ENCODE measurements at regions not wholly inside any gene's neighbourhood (a gene's known extent, or its start where the extent isn't known, plus 50 kb on each side); places are given as distances from the start of the nearest gene placed in this dataset.

DNA sequence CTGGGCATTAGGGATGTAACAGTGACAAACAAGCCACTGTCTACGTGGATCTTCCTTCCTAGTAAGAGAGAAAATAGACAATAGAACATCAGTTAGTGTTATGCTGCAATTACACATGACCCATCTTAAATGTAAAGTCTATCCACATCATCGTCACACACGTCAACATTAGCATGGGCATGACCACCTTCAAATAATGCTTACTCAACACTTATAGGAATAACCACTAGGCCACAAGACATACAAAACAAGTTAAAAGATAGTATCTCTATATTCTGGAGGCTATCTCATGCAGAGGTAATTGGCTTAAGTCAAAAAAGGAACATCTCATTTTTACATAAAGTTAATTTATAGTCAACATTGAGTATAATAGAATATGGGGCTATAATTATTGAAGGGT is 156.5 kb downstream of the MOXD1 start:
- DNase-seq (ENCODE audit: low read depth, low spot score): no peak
- H3K4me3 ChIP-seq (ENCODE audit: low read length): no peak overlapping the region

DNA sequence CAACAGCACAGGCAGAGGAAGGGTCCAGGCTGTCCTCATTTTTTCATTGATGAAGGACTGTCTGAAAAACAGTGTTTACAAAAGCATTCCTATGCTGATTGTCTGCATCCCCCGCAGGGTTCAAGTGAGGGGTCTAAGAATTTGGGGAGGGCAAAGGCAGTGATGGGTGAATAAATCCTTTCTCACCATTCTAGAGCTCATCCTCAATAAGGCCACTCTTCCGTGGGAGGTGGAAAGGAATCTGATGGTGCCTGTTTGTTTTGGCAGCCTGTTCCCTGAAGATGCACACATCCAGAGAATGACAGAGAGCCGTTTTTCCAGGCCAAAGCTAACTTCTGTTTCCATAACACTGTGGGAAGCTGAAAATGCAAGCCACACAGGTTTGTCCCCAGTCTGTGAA is 164.5 kb downstream of the MOXD1 start:
- no peak for DNase-seq (ENCODE audit: low read depth, low spot score)
- no peak overlapping the region for H3K4me3 ChIP-seq (ENCODE audit: low read length)

GRCh38 chr6:132236281-132236680 is 165.0 kb downstream of the MOXD1 start:
- H3K4me3 ChIP-seq (ENCODE audit: low read length): no peak overlapping the region
- DNase-seq (ENCODE audit: low read depth, low spot score): no peak

GRCh38 chr6:132235596-132236280 is 165.5 kb downstream of the MOXD1 start:
- no peak overlapping the region for H3K4me3 ChIP-seq (ENCODE audit: low read length)
- DNase-seq (ENCODE audit: low read depth, low spot score): no peak

GRCh38 chr6:132234356-132234755 is 166.9 kb downstream of the MOXD1 start:
- no peak for DNase-seq (ENCODE audit: low read depth, low spot score)
- H3K4me3 ChIP-seq (ENCODE audit: low read length): no peak overlapping the region

GRCh38 chr6:132231121-132231884 is 170.0 kb downstream of the MOXD1 start:
- DNase-seq (ENCODE audit: low read depth, low spot score): no peak
- H3K4me3 ChIP-seq (ENCODE audit: low read length): no peak overlapping the region

DNA sequence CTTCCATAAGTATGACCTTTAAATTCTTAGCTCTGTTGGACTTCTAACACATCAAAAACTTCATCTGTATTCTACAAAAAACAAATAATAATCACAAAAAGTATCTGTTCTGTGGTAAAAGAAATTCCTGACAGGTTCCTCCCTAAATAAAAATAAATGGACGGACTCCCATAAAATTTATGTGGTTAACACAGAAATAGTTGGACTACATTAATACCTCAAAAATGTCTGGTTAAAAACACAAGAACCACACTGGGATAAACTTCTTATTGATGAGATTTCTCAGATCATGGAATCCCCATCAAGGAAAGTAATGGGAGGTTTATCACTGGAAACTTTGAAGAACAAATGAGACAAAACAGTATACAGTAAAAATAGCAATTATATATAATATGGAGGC is 172.4 kb downstream of the MOXD1 start:
- H3K4me3 ChIP-seq (ENCODE audit: low read length): no peak overlapping the region
- DNase-seq (ENCODE audit: low read depth, low spot score): no peak

DNA sequence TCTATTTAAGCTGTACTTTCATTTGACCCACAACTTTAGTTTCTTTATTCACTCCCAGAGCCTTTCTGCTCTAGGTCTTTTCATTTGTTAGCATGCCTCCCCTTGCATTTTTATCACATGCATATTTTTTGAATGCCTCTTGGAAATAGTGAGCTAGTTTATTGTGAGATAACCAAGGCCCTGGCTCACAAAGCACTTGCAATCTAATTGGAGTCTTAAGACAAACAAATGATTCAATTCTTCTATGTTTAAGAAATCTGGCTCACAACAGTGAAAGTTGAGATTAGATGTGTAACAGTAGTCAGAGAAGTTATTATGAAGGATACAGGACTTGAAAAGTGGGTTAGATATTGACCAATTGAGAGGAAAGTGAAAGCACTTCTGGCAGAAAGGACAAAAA is 173.4 kb downstream of the MOXD1 start:
- H3K4me3 ChIP-seq (ENCODE audit: low read length): no peak overlapping the region
- no peak for DNase-seq (ENCODE audit: low read depth, low spot score)

DNA sequence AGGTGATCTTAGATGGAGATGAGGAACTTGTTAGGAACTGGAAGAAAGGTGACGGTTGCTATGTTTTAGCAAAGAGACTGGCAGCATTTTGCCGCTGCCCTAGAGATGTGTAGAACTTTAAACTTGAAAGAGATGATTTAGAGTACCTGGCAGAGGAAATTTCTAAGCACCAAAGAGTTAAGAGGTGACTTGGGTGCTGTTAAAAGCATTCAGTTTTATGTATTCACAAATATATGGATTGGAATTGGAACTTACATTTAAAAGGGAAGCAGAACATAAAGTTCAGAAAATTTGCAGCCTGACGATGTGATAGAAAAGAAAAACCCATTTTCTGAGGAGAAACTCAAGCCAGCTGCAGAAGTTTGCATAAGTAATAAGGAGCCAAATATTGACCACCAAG is 176.3 kb downstream of the MOXD1 start:
- H3K4me3 ChIP-seq (ENCODE audit: low read length): no peak overlapping the region
- no peak for DNase-seq (ENCODE audit: low read depth, low spot score)

DNA sequence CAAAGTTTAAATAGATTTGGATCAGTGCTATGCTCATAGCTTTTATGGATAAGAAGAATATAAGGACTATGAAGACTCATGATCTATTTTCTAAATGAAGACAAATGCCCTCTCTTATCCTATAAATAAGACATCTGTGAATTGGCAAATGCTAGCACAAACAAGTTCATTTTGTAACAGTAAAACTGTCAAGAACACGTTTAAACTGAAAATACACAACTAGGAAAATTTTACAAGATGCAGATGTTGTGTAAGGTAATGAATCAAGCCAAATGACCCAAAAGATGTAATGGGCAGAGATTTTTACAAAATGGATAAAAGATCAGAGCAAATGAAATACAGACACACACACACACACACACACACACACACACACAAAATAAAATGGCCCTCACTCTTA is 180.5 kb downstream of the MOXD1 start:
- DNase-seq (ENCODE audit: low read depth, low spot score): no peak

GRCh38 chr6:132219901-132220300 is 181.4 kb downstream of the MOXD1 start:
- DNase-seq (ENCODE audit: low read depth, low spot score): no peak
- H3K4me3 ChIP-seq (ENCODE audit: low read length): no peak overlapping the region

More for the DNA sequence above, 180.5 kb downstream of the MOXD1 start:
- H3K4me3 ChIP-seq (ENCODE audit: low read length): no peak overlapping the region

- no peak for DNase-seq (ENCODE audit: low read depth, low spot score)
- H3K4me3 ChIP-seq (ENCODE audit: low read length): no peak overlapping the region
These were observed 183.1 kb downstream of the MOXD1 start for GRCh38 chr6:132218059-132218696.

GRCh38 chr6:132215805-132216204 is 185.5 kb downstream of the MOXD1 start:
- DNase-seq (ENCODE audit: low read depth, low spot score): no peak
- no peak overlapping the region for H3K4me3 ChIP-seq (ENCODE audit: low read length)

DNA sequence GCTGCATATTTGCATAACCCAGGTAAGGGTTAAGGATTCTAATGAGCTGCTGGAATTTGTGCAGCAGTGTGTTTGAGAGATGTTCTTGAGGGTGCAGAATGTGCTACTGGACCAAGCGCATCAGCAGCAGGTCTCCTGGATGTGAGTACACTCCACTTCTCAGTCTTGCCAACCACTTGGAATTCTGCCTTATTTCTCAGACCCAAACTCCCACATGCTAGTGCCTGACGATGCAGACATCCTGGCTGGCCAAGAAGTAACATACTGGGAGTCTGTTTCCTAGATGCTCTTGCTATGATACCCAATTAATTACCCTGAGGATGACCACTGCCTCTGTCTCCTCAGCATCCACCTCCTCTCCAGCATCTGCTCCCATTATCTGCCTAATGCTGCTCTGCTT is 186.6 kb downstream of the MOXD1 start:
- no peak overlapping the region for H3K4me3 ChIP-seq (ENCODE audit: low read length)
- no peak for DNase-seq (ENCODE audit: low read depth, low spot score)

- DNase-seq (ENCODE audit: low read depth, low spot score): no peak
- H3K4me3 ChIP-seq (ENCODE audit: low read length): no peak overlapping the region
These were observed 187.5 kb downstream of the MOXD1 start for GRCh38 chr6:132213732-132214131.

- H3K4me3 ChIP-seq (ENCODE audit: low read length): no peak overlapping the region
- DNase-seq (ENCODE audit: low read depth, low spot score): no peak
These were observed 188.1 kb downstream of the MOXD1 start for GRCh38 chr6:132213191-132213590.

DNA sequence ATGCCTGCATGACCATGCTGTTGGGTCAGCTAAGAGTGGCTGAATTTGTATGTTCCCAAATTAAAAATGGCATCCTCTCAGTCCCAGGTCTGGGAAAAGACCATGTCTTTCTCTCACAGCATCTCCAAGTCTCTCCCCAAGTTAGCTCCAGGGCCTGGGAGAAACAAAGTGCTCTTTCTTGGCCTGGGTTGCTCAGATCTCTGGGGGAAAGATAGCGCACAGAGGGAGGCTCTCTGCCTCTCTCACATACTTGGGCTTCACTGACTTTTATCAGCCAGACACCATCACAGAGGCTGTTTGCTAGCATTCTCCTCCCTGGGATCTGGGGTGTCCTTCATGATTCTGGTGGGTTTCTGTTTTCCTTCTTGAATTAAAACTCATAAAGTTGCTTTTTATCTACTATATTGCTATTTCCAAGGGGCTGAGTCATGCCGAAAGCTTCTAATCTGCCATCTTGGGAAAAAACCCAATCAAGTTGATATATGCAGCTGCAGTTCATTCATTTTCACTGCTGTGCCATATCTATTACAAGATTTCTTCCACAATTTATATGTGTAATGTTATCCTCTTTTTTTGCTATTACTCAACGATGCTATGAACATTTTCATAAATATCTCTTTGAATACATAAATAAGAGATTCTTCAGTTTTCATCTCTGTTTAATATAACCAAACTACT is 190.2 kb downstream of the MOXD1 start:
- H3K4me3 ChIP-seq (ENCODE audit: low read length): no peak overlapping the region
- no peak for DNase-seq (ENCODE audit: low read depth, low spot score)

- DNase-seq (ENCODE audit: low read depth, low spot score): no peak
- H3K4me3 ChIP-seq (ENCODE audit: low read length): no peak overlapping the region
These were observed 191.9 kb downstream of the MOXD1 start for GRCh38 chr6:132209351-132209750.

DNA sequence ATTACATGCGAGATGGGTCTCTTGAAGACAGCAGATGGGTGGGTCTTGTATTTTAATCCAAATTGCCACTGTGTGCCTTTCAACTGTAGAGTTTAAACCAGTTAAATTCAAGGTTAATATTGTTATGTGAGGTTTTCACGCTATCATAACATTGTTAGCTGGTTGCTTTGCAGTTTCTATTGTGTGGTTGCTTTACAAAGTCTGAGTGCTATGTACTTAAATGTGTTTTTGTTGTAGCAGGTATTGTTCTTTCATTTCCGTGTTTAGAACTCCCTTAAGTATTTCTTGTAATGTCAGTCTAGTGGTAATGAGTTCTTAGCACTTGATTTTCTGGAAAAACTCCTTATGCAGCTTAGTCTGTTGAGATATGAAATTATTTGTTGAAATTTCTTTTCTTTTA is 193.3 kb downstream of the MOXD1 start:
- H3K4me3 ChIP-seq (ENCODE audit: low read length): no peak overlapping the region
- no peak for DNase-seq (ENCODE audit: low read depth, low spot score)

GRCh38 chr6:132205946-132206345 is 195.3 kb downstream of the MOXD1 start:
- H3K4me3 ChIP-seq (ENCODE audit: low read length): no peak overlapping the region
- no peak for DNase-seq (ENCODE audit: low read depth, low spot score)
